Neural progenitor cell (in vitro differentiated cells): ENCODE measurements at regions not wholly inside any gene's neighbourhood (a gene's known extent, or its start where the extent isn't known, plus 50 kb on each side); places are given as distances from the start of the nearest gene placed in this dataset.
"Not testable (repeated sequence)": the region's sequence is repeated elsewhere in the genome, so short reads cannot be mapped to it uniquely, and the experiment has no call there.

Experiments
- DNase-seq: peaks from one replicate; pipeline ENCODE4 v3.0.0-alpha.2; 2016; ENCODE audit warnings: low spot score
- H2AFZ ChIP-seq: fragments of 200-600 bp; sonication (generic); replicated peaks from 2 replicates; pipeline ENCODE4 v1.6.1; 2016; ENCODE audit warnings: antibody characterized with exemption
- H3F3A ChIP-seq: fragments of 200-600 bp; sonication (generic); 2 replicates; pipeline ENCODE4 v1.6.1; 2016; ENCODE audit warnings: antibody characterized with exemption, low read depth
- H3K27ac ChIP-seq: fragments of 200-600 bp; sonication (generic); 2 replicates; pipeline ENCODE4 v1.5.1; 2016; ENCODE audit warnings: mild to moderate bottlenecking
- H3K27me3 ChIP-seq: fragments of 200-600 bp; sonication (generic); 2 replicates; pipeline ENCODE4 v1.6.1; 2016; ENCODE audit warnings: mild to moderate bottlenecking, moderate library complexity
- H3K36me3 ChIP-seq: fragments of 200-600 bp; sonication (generic); 2 replicates; pipeline ENCODE4 v1.5.1; 2016
- H3K4me1 ChIP-seq: fragments of 200-600 bp; sonication (generic); 2 replicates; pipeline ENCODE4 v1.6.1; 2016; ENCODE audit warnings: mixed run types
- H3K4me2 ChIP-seq: fragments of 200-600 bp; sonication (generic); 2 replicates; pipeline ENCODE4 v1.6.1; 2016
- H3K4me3 ChIP-seq: fragments of 200-600 bp; sonication (generic); 2 replicates; pipeline ENCODE4 v1.5.1; 2016
- H3K79me2 ChIP-seq: fragments of 200-600 bp; sonication (generic); 2 replicates; pipeline ENCODE4 v1.6.1; 2016; ENCODE audit warnings: low read depth
- H3K9ac ChIP-seq: fragments of 200-600 bp; sonication (generic); 2 replicates; pipeline ENCODE4 v1.6.1; 2016
- H3K9me3 ChIP-seq: fragments of 200-600 bp; sonication (generic); 2 replicates; pipeline ENCODE4 v1.5.1; 2016; ENCODE audit warnings: low read depth
- H4K20me1 ChIP-seq: fragments of 200-600 bp; sonication (generic); 2 replicates; pipeline ENCODE4 v1.6.1; 2016; ENCODE audit warnings: low read depth
- H3K27ac Mint-ChIP-seq: 3 replicates; pipeline ENCODE4 v1.8.0; 2021; ENCODE audit warnings: mixed read lengths
- H3K27me3 Mint-ChIP-seq: 2 replicates; pipeline ENCODE4 v1.8.0; 2022; ENCODE audit warnings: low read depth, mild to moderate bottlenecking, inconsistent platforms, moderate library complexity, mixed read lengths; ENCODE audit not compliant: insufficient read depth
- H3K36me3 Mint-ChIP-seq: 3 replicates; pipeline ENCODE4 v1.8.0; 2021; ENCODE audit warnings: mixed read lengths
- H3K4me1 Mint-ChIP-seq: 3 replicates; pipeline ENCODE4 v1.8.0; 2021; ENCODE audit warnings: mixed read lengths
- H3K4me3 Mint-ChIP-seq: 3 replicates; pipeline ENCODE4 v1.8.0; 2021; ENCODE audit warnings: mild to moderate bottlenecking, moderate library complexity, mixed read lengths
- H3K9me3 Mint-ChIP-seq: 3 replicates; pipeline ENCODE4 v1.8.0; 2020; ENCODE audit warnings: mixed read lengths
- CTCF ChIP-seq: fragments of 200-600 bp; sonication (generic); IDR thresholded peaks from 2 replicates; pipeline ENCODE4 v1.5.1; 2017; ENCODE audit warnings: antibody characterized with exemption, mild to moderate bottlenecking
- EZH2 ChIP-seq: fragments of 200-600 bp; sonication (generic); IDR thresholded peaks from 2 replicates; pipeline ENCODE4 v1.6.1; 2017; ENCODE audit warnings: antibody characterized with exemption, mild to moderate bottlenecking, moderate library complexity
- EZH2phosphoT487 ChIP-seq: fragments of 200-600 bp; sonication (generic); IDR thresholded peaks from 2 replicates; pipeline ENCODE4 v1.6.1; 2017; ENCODE audit warnings: antibody characterized with exemption

GRCh38 chr20:51943761-51944160 lies 141.4 kb upstream of the SALL4 start:
- no peak overlapping the region for H3K27ac ChIP-seq
- H3K4me1 ChIP-seq = peaks cover 14% of the 10 kb centered on the region
- H3K4me3 ChIP-seq = no peak overlapping the region
- H3K9me3 ChIP-seq = no peaks in the 10 kb centered on the region
- peaks cover 2% of the 10 kb centered on the region for H3K36me3 Mint-ChIP-seq
- H3K27me3 ChIP-seq = no peaks in the 10 kb centered on the region
- H3K27ac Mint-ChIP-seq = no peak overlapping the region
- H3K79me2 ChIP-seq = no peaks in the 10 kb centered on the region
- H3K4me1 Mint-ChIP-seq = peaks cover 8% of the 10 kb centered on the region
- no peak for DNase-seq
- TF ChIP-seq EZH2 (no peak), CTCF (no peak), EZH2phosphoT487 (no peak)
- no peak overlapping the region for H3K9ac ChIP-seq
- peaks cover 8% of the 10 kb centered on the region for H3K27me3 Mint-ChIP-seq
- no peaks in the 10 kb centered on the region for H3K36me3 ChIP-seq
- no peak overlapping the region for H3K4me3 Mint-ChIP-seq
- H3F3A ChIP-seq = peaks cover 13% of the 10 kb centered on the region
- H4K20me1 ChIP-seq = no peaks in the 10 kb centered on the region
- H3K9me3 Mint-ChIP-seq = no peaks in the 10 kb centered on the region
- H2AFZ ChIP-seq = no peak overlapping the region
- H3K4me2 ChIP-seq = no peak overlapping the region

- not testable (repeated sequence) for H3K4me1 Mint-ChIP-seq, H3F3A ChIP-seq, H3K27ac ChIP-seq, H3K4me3 Mint-ChIP-seq, H3K4me2 ChIP-seq, H2AFZ ChIP-seq, H3K4me3 ChIP-seq, H3K27ac Mint-ChIP-seq, H3K4me1 ChIP-seq, H3K9me3 ChIP-seq, H3K9me3 Mint-ChIP-seq, H3K27me3 Mint-ChIP-seq, H3K9ac ChIP-seq, H3K36me3 ChIP-seq, H3K79me2 ChIP-seq, H4K20me1 ChIP-seq, DNase-seq, H3K36me3 Mint-ChIP-seq, H3K27me3 ChIP-seq
These were observed 141.0 kb upstream of the SALL4 start for GRCh38 chr20:51943326-51943725.

- Mint-ChIP-seq H3K27me3 (peaks cover 11% of the 10 kb centered on the region), H3K4me1 (peaks cover 4% of the 10 kb centered on the region), H3K9me3 (no peaks in the 10 kb centered on the region), H3K36me3 (peaks cover 2% of the 10 kb centered on the region), H3K4me3 (no peak overlapping the region), H3K27ac (peak overlapping the region; percentile 74)
- H3K27me3 ChIP-seq = no peaks in the 10 kb centered on the region
- no peak overlapping the region for H3K4me3 ChIP-seq
- no peaks in the 10 kb centered on the region for H4K20me1 ChIP-seq
- H3K9ac ChIP-seq = no peak overlapping the region
- H2AFZ ChIP-seq = peak overlapping the region; percentile 28
- DNase-seq = no peak
- H3F3A ChIP-seq = peaks cover 7% of the 10 kb centered on the region
- TF ChIP-seq EZH2phosphoT487 (no peak), EZH2 (no peak), CTCF (no peak)
- H3K4me1 ChIP-seq = peaks cover 6% of the 10 kb centered on the region
- H3K9me3 ChIP-seq = no peaks in the 10 kb centered on the region
- H3K79me2 ChIP-seq = no peaks in the 10 kb centered on the region
- H3K27ac ChIP-seq = no peak overlapping the region
- H3K36me3 ChIP-seq = no peaks in the 10 kb centered on the region
- H3K4me2 ChIP-seq = no peak overlapping the region
These were observed 139.2 kb upstream of the SALL4 start for GRCh38 chr20:51941503-51941902.

GRCh38 chr20:51939259-51939585 lies 136.9 kb upstream of the SALL4 start:
- TF ChIP-seq EZH2 = no peak
- no peak for TF ChIP-seq EZH2phosphoT487
- TF ChIP-seq CTCF = no peak
- Histone ChIP-seq H3K9me3 (no peaks in the 10 kb centered on the region), H2AFZ (no peak overlapping the region), H4K20me1 (no peaks in the 10 kb centered on the region), H3K4me3 (no peak overlapping the region), H3K4me1 (peaks cover 6% of the 10 kb centered on the region), H3K79me2 (no peaks in the 10 kb centered on the region), H3F3A (no peaks in the 10 kb centered on the region), H3K36me3 (no peaks in the 10 kb centered on the region), H3K27ac (no peak overlapping the region), H3K4me2 (no peak overlapping the region), H3K27me3 (no peaks in the 10 kb centered on the region), H3K9ac (no peak overlapping the region)
- H3K27me3 Mint-ChIP-seq = peaks cover 11% of the 10 kb centered on the region
- peaks cover 13% of the 10 kb centered on the region for H3K4me1 Mint-ChIP-seq
- peak overlapping the region; percentile 5 for H3K27ac Mint-ChIP-seq
- peak overlapping the region; percentile 16 for H3K4me3 Mint-ChIP-seq
- no peak for DNase-seq
- H3K36me3 Mint-ChIP-seq = peaks cover 2% of the 10 kb centered on the region
- no peaks in the 10 kb centered on the region for H3K9me3 Mint-ChIP-seq
